ENCODE measurements at regions not wholly inside any gene's neighbourhood (a gene's known extent, or its start where the extent isn't known, plus 50 kb on each side); places are given as distances from the start of the nearest gene placed in this dataset.

- intact Hi-C loops (cut with DNase I; ENCODE audit: low total_unique reads) (no loop called here), in situ Hi-C loops (cut with MboI; ENCODE audit: low pct_ligation_motif_present in 1 of 4, low pct_unique_long_range_greater_than_20kb in 1 of 4, low sequenced_read_pairs in 3 of 4) (no loop called here)
- Histone ChIP-seq H3K36me3 (no peaks in the 10 kb centered on the region), H3K27me3 (no peaks in the 10 kb centered on the region), H3K9me3 (peaks cover 0 to 5% of the 10 kb centered on the region in 2 donors), H3K4me3 (no peak overlapping the region), H3K27ac (no peak overlapping the region), H3K4me1 (no peaks in the 10 kb centered on the region)
- 85 to 91% methylated on average over 14 to 18 of the region's 18 CpGs for WGBS, 2 donors (ENCODE audit: low coverage in 1 of 2)
- no peak for TF ChIP-seq EP300 (IDR thresholded peaks at IDR 0.05; ENCODE audit: low read depth)
- TF ChIP-seq POLR2AphosphoS5 (IDR thresholded peaks at IDR 0.05), result no peak
- no peak for TF ChIP-seq CTCF (IDR thresholded peaks at IDR 0.05)
- no peak for TF ChIP-seq POLR2A (IDR thresholded peaks at IDR 0.05)
- no peak for DNase-seq
Observed at GRCh38 chr5:26237489-26237888, 800.9 kb downstream of the CDH9 start.

GRCh38 chr5:26236936-26237335 lies 801.5 kb downstream of the CDH9 start:
- 90 to 95% methylated on average over 4 to 12 of the region's 12 CpGs for WGBS, 2 donors (ENCODE audit: low coverage in 1 of 2)
- in situ Hi-C loops (cut with MboI; ENCODE audit: low pct_ligation_motif_present in 1 of 4, low pct_unique_long_range_greater_than_20kb in 1 of 4, low sequenced_read_pairs in 3 of 4) (no loop called here), intact Hi-C loops (cut with DNase I; ENCODE audit: low total_unique reads) (no loop called here)
- Histone ChIP-seq H3K4me3 (no peak overlapping the region), H3K27me3 (no peaks in the 10 kb centered on the region), H3K9me3 (peaks cover 0 to 5% of the 10 kb centered on the region in 2 donors), H3K36me3 (no peaks in the 10 kb centered on the region), H3K27ac (no peak overlapping the region), H3K4me1 (no peaks in the 10 kb centered on the region)
- TF ChIP-seq POLR2A (IDR thresholded peaks at IDR 0.05) (no peak), CTCF (IDR thresholded peaks at IDR 0.05) (no peak), EP300 (IDR thresholded peaks at IDR 0.05; ENCODE audit: low read depth) (no peak)
- no peak for DNase-seq

GRCh38 chr5:26232706-26233105 lies 805.7 kb downstream of the CDH9 start:
- Histone ChIP-seq H3K9me3 (peaks cover 0 to 4% of the 10 kb centered on the region in 2 donors), H3K4me3 (no peak overlapping the region), H3K4me1 (no peaks in the 10 kb centered on the region), H3K27ac (no peak overlapping the region), H3K36me3 (no peaks in the 10 kb centered on the region), H3K27me3 (no peaks in the 10 kb centered on the region)
- intact Hi-C loops (cut with DNase I; ENCODE audit: low total_unique reads), result no loop called here
- WGBS, 2 donors (ENCODE audit: low coverage in 1 of 2), result 88% methylated on average over 7 of the region's 8 CpGs; no CpG with 5 or more reads in 1 of the 2 donors
- no peak for TF ChIP-seq CTCF (IDR thresholded peaks at IDR 0.05)
- TF ChIP-seq POLR2A (IDR thresholded peaks at IDR 0.05), result no peak
- no peak for TF ChIP-seq EP300 (IDR thresholded peaks at IDR 0.05; ENCODE audit: low read depth)
- no peak for TF ChIP-seq POLR2AphosphoS5 (IDR thresholded peaks at IDR 0.05)
- DNase-seq, result no peak
- in situ Hi-C loops (cut with MboI; ENCODE audit: low pct_ligation_motif_present in 1 of 4, low pct_unique_long_range_greater_than_20kb in 1 of 4, low sequenced_read_pairs in 3 of 4), result no loop called here

- intact Hi-C loops (cut with DNase I; ENCODE audit: low total_unique reads), result no loop called here
- no peak for DNase-seq
- no peaks in the 10 kb centered on the region for H3K27me3 ChIP-seq
- in situ Hi-C loops (cut with MboI; ENCODE audit: low pct_ligation_motif_present in 1 of 4, low pct_unique_long_range_greater_than_20kb in 1 of 4, low sequenced_read_pairs in 3 of 4), result no loop called here
- 70 to 83% methylated on average over 2 to 9 of the region's 9 CpGs for WGBS, 2 donors (ENCODE audit: low coverage in 1 of 2)
- H3K36me3 ChIP-seq, result no peaks in the 10 kb centered on the region
- H3K27ac ChIP-seq, result no peak overlapping the region
- no peak for TF ChIP-seq CTCF (IDR thresholded peaks at IDR 0.05)
- TF ChIP-seq EP300 (IDR thresholded peaks at IDR 0.05; ENCODE audit: low read depth), result no peak
- TF ChIP-seq POLR2AphosphoS5 (IDR thresholded peaks at IDR 0.05), result no peak
- TF ChIP-seq POLR2A (IDR thresholded peaks at IDR 0.05), result no peak
- H3K4me1 ChIP-seq, result no peaks in the 10 kb centered on the region
- H3K4me3 ChIP-seq, result no peak overlapping the region
- H3K9me3 ChIP-seq, result no peaks in the 10 kb centered on the region
Observed at GRCh38 chr5:26231316-26231715, 807.1 kb downstream of the CDH9 start.
